PFSK-1 (cell line): ENCODE measurements at regions not wholly inside any gene's neighbourhood (a gene's known extent, or its start where the extent isn't known, plus 50 kb on each side); places are given as distances from the start of the nearest gene placed in this dataset.

Experiments
- FOXP2 ChIP-seq: optimal IDR thresholded peaks from 2 replicates; pipeline ENCODE3; 2011; ENCODE audit warnings: borderline replicate concordance, control low read depth, inconsistent platforms; ENCODE audit not compliant: insufficient read depth; ENCODE audit errors: extremely low read length, extremely low read depth
- POLR2AphosphoS5 ChIP-seq: IDR thresholded peaks from 2 replicates; pipeline ENCODE4 v1.6.1; 2012; ENCODE audit warnings: low read depth, mild to moderate bottlenecking, control low read depth, low read length, moderate library complexity
- REST ChIP-seq, 2 experiments: IDR thresholded peaks; 2 replicates each; pipeline versions ENCODE4 v1.6.1 to v1.8.0; 2011 to 2012; ENCODE audit warnings: low read depth in 2 of 2, low read length in 2 of 2, control low read depth in 1 of 2, inconsistent platforms in 1 of 2, mild to moderate bottlenecking in 1 of 2, moderate library complexity in 1 of 2; ENCODE audit not compliant: insufficient read depth in 1 of 2

DNA sequence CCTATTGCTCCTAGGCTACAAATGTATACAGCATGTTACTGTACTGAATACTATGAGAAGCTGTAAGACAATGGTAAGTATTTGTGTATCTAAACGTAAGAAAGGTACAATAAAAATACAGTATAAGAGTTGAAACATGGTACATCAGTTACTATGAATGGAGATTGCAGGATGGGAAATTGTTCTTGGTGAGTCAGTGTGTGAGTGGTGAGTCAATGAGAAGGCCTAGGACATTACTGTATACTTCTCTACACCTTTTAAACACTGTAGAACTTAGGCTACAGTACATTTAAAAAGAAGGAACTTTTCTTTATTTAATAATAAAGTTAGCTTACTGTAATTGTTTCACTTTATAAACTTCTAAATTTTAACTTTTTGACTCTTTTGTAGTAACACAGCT is 2603.2 kb downstream of the PCDH7 start:
- TF ChIP-seq FOXP2, result no peak
- TF ChIP-seq POLR2AphosphoS5, result no peak
- TF ChIP-seq REST (IDR thresholded peaks at IDR 0.05; ENCODE audit: insufficient read depth in 1 of 2, low read depth in 2 of 2, low read length in 2 of 2), result no peak
